Liver (tissue), 3 donors: ENCODE measurements at regions not wholly inside any gene's neighbourhood (a gene's known extent, or its start where the extent isn't known, plus 50 kb on each side); places are given as distances from the start of the nearest gene placed in this dataset.

Experiments
- CTCF ChIP-seq: fragments of 150-350 bp; IDR thresholded peaks from 2 replicates; pipeline ENCODE4 v1.5.1; 2017; ENCODE audit warnings: improper control_type of control experiment, low read depth, low read length; ENCODE audit not compliant: missing input control
- EGR1 ChIP-seq, 2 donors: IDR thresholded peaks; 2 replicates each; pipeline ENCODE4 v1.6.1; 2016 to 2018; ENCODE audit warnings: antibody characterized with exemption in 2 of 2, low read depth in 2 of 2
- JUND ChIP-seq, 2 donors: IDR thresholded peaks; 2 replicates each; pipeline ENCODE4 v1.6.1; 2016; ENCODE audit warnings: antibody characterized with exemption in 2 of 2
- MAX ChIP-seq: IDR thresholded peaks from 2 replicates; pipeline ENCODE4 v1.6.1; 2016; ENCODE audit warnings: antibody characterized with exemption
- REST ChIP-seq: IDR thresholded peaks from 2 replicates; pipeline ENCODE4 v1.6.1; 2016; ENCODE audit warnings: antibody characterized with exemption, mild to moderate bottlenecking
- RXRA ChIP-seq, 2 donors: IDR thresholded peaks; 2 replicates each; pipeline ENCODE4 v1.6.1; 2017 to 2018; ENCODE audit warnings: antibody characterized with exemption in 2 of 2, mild to moderate bottlenecking in 1 of 2
- SP1 ChIP-seq: IDR thresholded peaks from 2 replicates; pipeline ENCODE4 v1.6.1; 2018; ENCODE audit warnings: antibody characterized with exemption, mild to moderate bottlenecking
- TAF1 ChIP-seq: conservative IDR thresholded peaks from 2 replicates; pipeline ENCODE4 v1.6.1; 2016; ENCODE audit warnings: antibody characterized with exemption, mild to moderate bottlenecking
- ZBTB33 ChIP-seq: IDR thresholded peaks from 2 replicates; pipeline ENCODE4 v1.6.1; 2016; ENCODE audit warnings: antibody characterized with exemption
- donor health status: healthy.
- donor health status: healthy.

GRCh38 chr2:83613178-83613577, 845.9 kb downstream of the SUCLG1 start:
- TF ChIP-seq ZBTB33 (no peak), SP1 (no peak), CTCF (no peak), JUND (IDR thresholded peaks at IDR 0.05) (no peak), REST (no peak), MAX (no peak), TAF1 (no peak), RXRA (IDR thresholded peaks at IDR 0.05) (no peak), EGR1 (IDR thresholded peaks at IDR 0.05; ENCODE audit: low read depth in 2 of 2) (no peak)
